ENCODE measurements at regions not wholly inside any gene's neighbourhood (a gene's known extent, or its start where the extent isn't known, plus 50 kb on each side); places are given as distances from the start of the nearest gene placed in this dataset.

DNA sequence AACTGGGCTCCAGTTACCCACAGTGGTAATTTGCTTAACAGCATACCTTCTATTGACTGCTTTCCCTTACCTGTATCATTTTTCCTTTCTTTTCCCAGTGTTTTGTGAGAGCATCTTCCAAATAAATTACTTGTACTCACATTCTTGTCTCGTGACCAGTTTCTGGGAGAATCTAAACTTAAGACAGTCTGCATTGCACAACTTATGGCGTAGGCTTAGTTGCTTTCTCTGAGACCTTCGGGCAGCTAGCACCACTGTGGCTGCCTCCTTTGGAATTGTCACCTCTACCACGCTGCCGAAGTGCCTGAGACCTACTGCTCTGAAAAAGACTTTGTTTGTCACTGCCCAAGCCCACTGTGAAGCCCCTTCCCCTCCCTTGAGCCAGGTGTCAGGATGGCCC is 188.1 kb upstream of the BMP2 start:
- Histone ChIP-seq H3K4me2 (replicated peaks; ENCODE audit: extremely low read depth, low read length, poor library complexity, severe bottlenecking) (no peak overlapping the region), H3K4me1 (ENCODE audit: control insufficient read depth in 1 of 2, insufficient read depth in 2 of 2, low read length in 2 of 2) (no peaks in the 10 kb centered on the region), H3K79me2 (ENCODE audit: insufficient read depth, low read length) (no peaks in the 10 kb centered on the region), H3K9ac (ENCODE audit: insufficient read depth, low read length, poor library complexity, severe bottlenecking) (no peak overlapping the region), H3K27ac (ENCODE audit: low read depth in 1 of 2, low read length in 2 of 2) (no peak overlapping the region), H4K20me1 (ENCODE audit: insufficient read depth, low read length) (no peaks in the 10 kb centered on the region), H3K36me3 (replicated peaks in 1 of 2; ENCODE audit: control insufficient read depth in 1 of 2, insufficient read depth in 2 of 2, low read length in 2 of 2) (no peaks in the 10 kb centered on the region), H2AFZ (ENCODE audit: insufficient read depth, low read depth, low read length, poor library complexity, severe bottlenecking) (no peak overlapping the region), H3K27me3 (ENCODE audit: control insufficient read depth in 2 of 2, insufficient read depth in 2 of 2, low read length in 2 of 2) (no peaks in the 10 kb centered on the region), H3K9me3 (replicated peaks in 1 of 2; ENCODE audit: control insufficient read depth in 1 of 2, insufficient read depth in 1 of 2, low read length in 2 of 2) (no peaks in the 10 kb centered on the region), H3K4me3 (replicated peaks in 1 of 3; ENCODE audit: low read depth in 2 of 3, low read length in 3 of 3) (no peak overlapping the region)
- Mint-ChIP-seq H3K9me3 (peaks cover 0 to 1% (median 0%) of the 10 kb centered on the region in 7 donors), H3K4me1 (no peaks in the 10 kb centered on the region), H3K36me3 (no peaks in the 10 kb centered on the region), H3K27ac (no peak overlapping the region), H3K27me3 (ENCODE audit: low read depth in 3 of 3) (peaks cover 0 to 5% (median 1%) of the 10 kb centered on the region in 3 donors), H3K4me3 (no peak overlapping the region)
- WGBS (ENCODE audit: insufficient coverage): 90% methylated on average over 4 of the region's 5 CpGs
- TF ChIP-seq, protein P1, sequence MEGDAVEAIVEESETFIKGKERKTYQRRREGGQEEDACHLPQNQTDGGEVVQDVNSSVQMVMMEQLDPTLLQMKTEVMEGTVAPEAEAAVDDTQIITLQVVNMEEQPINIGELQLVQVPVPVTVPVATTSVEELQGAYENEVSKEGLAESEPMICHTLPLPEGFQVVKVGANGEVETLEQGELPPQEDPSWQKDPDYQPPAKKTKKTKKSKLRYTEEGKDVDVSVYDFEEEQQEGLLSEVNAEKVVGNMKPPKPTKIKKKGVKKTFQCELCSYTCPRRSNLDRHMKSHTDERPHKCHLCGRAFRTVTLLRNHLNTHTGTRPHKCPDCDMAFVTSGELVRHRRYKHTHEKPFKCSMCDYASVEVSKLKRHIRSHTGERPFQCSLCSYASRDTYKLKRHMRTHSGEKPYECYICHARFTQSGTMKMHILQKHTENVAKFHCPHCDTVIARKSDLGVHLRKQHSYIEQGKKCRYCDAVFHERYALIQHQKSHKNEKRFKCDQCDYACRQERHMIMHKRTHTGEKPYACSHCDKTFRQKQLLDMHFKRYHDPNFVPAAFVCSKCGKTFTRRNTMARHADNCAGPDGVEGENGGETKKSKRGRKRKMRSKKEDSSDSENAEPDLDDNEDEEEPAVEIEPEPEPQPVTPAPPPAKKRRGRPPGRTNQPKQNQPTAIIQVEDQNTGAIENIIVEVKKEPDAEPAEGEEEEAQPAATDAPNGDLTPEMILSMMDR (IDR thresholded peaks at IDR 0.05): no peak
- DNase-seq: no peak
- intact Hi-C loops (cut with micrococcal nuclease): no loop called here

DNA sequence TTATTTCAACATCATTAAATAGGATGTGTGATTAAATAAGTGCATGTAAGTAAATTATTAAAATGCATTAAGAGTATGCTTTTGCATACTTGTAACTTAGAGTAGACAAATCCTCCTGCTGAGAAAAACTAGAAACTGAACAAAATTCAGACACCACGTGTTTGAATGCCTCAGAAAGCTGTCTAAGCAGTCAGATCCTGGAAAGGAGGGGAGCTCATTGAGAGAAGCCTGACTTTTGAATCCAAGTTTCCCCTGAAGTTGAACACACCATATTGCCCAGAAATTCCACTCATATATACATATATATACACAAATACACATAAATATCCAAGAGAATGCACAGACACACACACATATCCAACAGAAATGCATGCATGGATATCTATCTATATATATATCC is 190.0 kb upstream of the BMP2 start:
- Mint-ChIP-seq H3K36me3 (no peaks in the 10 kb centered on the region), H3K27ac (no peak overlapping the region), H3K4me3 (no peak overlapping the region), H3K4me1 (no peaks in the 10 kb centered on the region), H3K9me3 (peaks cover 0 to 1% (median 0%) of the 10 kb centered on the region in 7 donors), H3K27me3 (ENCODE audit: low read depth in 3 of 3) (peaks cover 0 to 5% (median 1%) of the 10 kb centered on the region in 3 donors)
- no peak overlapping the region for H3K9ac ChIP-seq (ENCODE audit: insufficient read depth, low read length, poor library complexity, severe bottlenecking)
- H3K36me3 ChIP-seq (replicated peaks in 1 of 2; ENCODE audit: control insufficient read depth in 1 of 2, insufficient read depth in 2 of 2, low read length in 2 of 2): no peaks in the 10 kb centered on the region
- no peak for DNase-seq
- peaks cover 0 to 2% of the 10 kb centered on the region in 2 donors for H3K27me3 ChIP-seq (ENCODE audit: control insufficient read depth in 2 of 2, insufficient read depth in 2 of 2, low read length in 2 of 2)
- no peaks in the 10 kb centered on the region for H3K9me3 ChIP-seq (replicated peaks in 1 of 2; ENCODE audit: control insufficient read depth in 1 of 2, insufficient read depth in 1 of 2, low read length in 2 of 2)
- intact Hi-C loops (cut with micrococcal nuclease): no loop called here
- TF ChIP-seq, protein P1 (IDR thresholded peaks at IDR 0.05): no peak
- H3K4me2 ChIP-seq (replicated peaks; ENCODE audit: extremely low read depth, low read length, poor library complexity, severe bottlenecking): no peak overlapping the region
- no peaks in the 10 kb centered on the region for H3K4me1 ChIP-seq (ENCODE audit: control insufficient read depth in 1 of 2, insufficient read depth in 2 of 2, low read length in 2 of 2)
- H2AFZ ChIP-seq (ENCODE audit: insufficient read depth, low read depth, low read length, poor library complexity, severe bottlenecking): no peak overlapping the region
- H3K4me3 ChIP-seq (replicated peaks in 1 of 3; ENCODE audit: low read depth in 2 of 3, low read length in 3 of 3): no peak overlapping the region
- no peaks in the 10 kb centered on the region for H3K79me2 ChIP-seq (ENCODE audit: insufficient read depth, low read length)
- H4K20me1 ChIP-seq (ENCODE audit: insufficient read depth, low read length): no peaks in the 10 kb centered on the region
- WGBS (ENCODE audit: insufficient coverage): no CpG with 5 or more reads among the region's 1 CpG
- H3K27ac ChIP-seq (ENCODE audit: low read depth in 1 of 2, low read length in 2 of 2): no peak overlapping the region

Measured in CD14-positive monocyte (primary cell).